PC-3 (cell line): ENCODE measurements at regions not wholly inside any gene's neighbourhood (a gene's known extent, or its start where the extent isn't known, plus 50 kb on each side); places are given as distances from the start of the nearest gene placed in this dataset.

Experiments
- ATAC-seq: fragments of 200-7000 bp; cut with Tn5 transposase; 2 replicates; pipeline ENCODE4 v1.9.1; 2020; ENCODE audit warnings: mild to moderate bottlenecking, moderate library complexity
- BruUV-seq: library from RNA; stranded (reverse); fragments of 400-500 nt; replicated peaks from 2 replicates; lab custom pipeline; 2021; lab: Mats Ljungman, UMichigan
- CTCF ChIA-PET: fragments of 300-600 bp; sonication (Branson Sonifier 250); formaldehyde crosslinking; loops from one replicate; lab custom pipeline; 2022; ENCODE audit warnings: antibody characterized with exemption; lab: Charles Lee
- POLR2A ChIA-PET: fragments of 300-600 bp; sonication (Branson Sonifier 250); formaldehyde crosslinking; loops from one replicate; lab custom pipeline; 2022; ENCODE audit warnings: antibody characterized with exemption; ENCODE audit not compliant: unreplicated experiment; lab: Charles Lee
- DNase-seq: peaks from one replicate; pipeline ENCODE4 v3.0.0-alpha.2; 2015
- H2AFZ ChIP-seq: fragments of 300-600 bp; sonication (generic); 2 replicates; pipeline ENCODE4 v1.6.0; 2016; ENCODE audit warnings: antibody characterized with exemption, low read length
- H3F3A ChIP-seq: fragments of 300-600 bp; sonication (generic); one replicate; pipeline ENCODE4 v1.6.0; 2017; ENCODE audit warnings: antibody characterized with exemption, low read length, control low read depth, mild to moderate bottlenecking; ENCODE audit not compliant: unreplicated experiment
- H3K27ac ChIP-seq: fragments of 300-600 bp; sonication (generic); 2 replicates; pipeline ENCODE4 v1.5.1; 2016; ENCODE audit warnings: mild to moderate bottlenecking, low read length
- H3K27me3 ChIP-seq: fragments of 300-600 bp; sonication (generic); 2 replicates; pipeline ENCODE4 v1.6.1; 2016; ENCODE audit warnings: low read length, mixed read lengths
- H3K36me3 ChIP-seq: fragments of 300-600 bp; sonication (generic); 2 replicates; pipeline ENCODE4 v1.6.1; 2016; ENCODE audit warnings: low read depth, mixed run types, low read length, mixed read lengths
- H3K4me1 ChIP-seq: fragments of 300-600 bp; sonication (generic); 2 replicates; pipeline ENCODE4 v1.5.1; 2016; ENCODE audit warnings: low read length; ENCODE audit not compliant: insufficient read depth
- H3K4me2 ChIP-seq: fragments of 300-600 bp; sonication (generic); 2 replicates; pipeline ENCODE4 v1.6.0; 2016; ENCODE audit warnings: low read length
- H3K4me3 ChIP-seq: fragments of 300-600 bp; sonication (generic); 2 replicates; pipeline ENCODE4 v1.5.1; 2016; ENCODE audit warnings: mild to moderate bottlenecking, low read length, mixed read lengths
- H3K79me2 ChIP-seq: fragments of 300-600 bp; sonication (generic); 2 replicates; pipeline ENCODE4 v1.6.1; 2017; ENCODE audit warnings: low read length, mixed read lengths
- H3K9ac ChIP-seq: fragments of 300-600 bp; sonication (generic); 2 replicates; pipeline ENCODE4 v1.6.0; 2016; ENCODE audit warnings: mild to moderate bottlenecking, low read length
- H3K9me2 ChIP-seq: fragments of 300-600 bp; sonication (generic); replicated peaks from 2 replicates; pipeline ENCODE4 v1.6.1; 2016; ENCODE audit warnings: mixed run types, low read length, mixed read lengths
- H3K9me3 ChIP-seq: fragments of 300-600 bp; sonication (generic); 2 replicates; pipeline ENCODE4 v1.6.1; 2016; ENCODE audit warnings: low read length, mixed read lengths
- H4K20me1 ChIP-seq: fragments of 300-600 bp; sonication (generic); 2 replicates; pipeline ENCODE4 v1.6.1; 2016; ENCODE audit warnings: low read length, mixed read lengths
- CTCF ChIP-seq: fragments of 300-600 bp; sonication (generic); conservative IDR thresholded peaks from 2 replicates; pipeline ENCODE4 v1.5.1; 2017; ENCODE audit warnings: antibody characterized with exemption, low read depth, mild to moderate bottlenecking, low read length
- EZH2 ChIP-seq: fragments of 300-600 bp; sonication (generic); IDR thresholded peaks from one replicate; pipeline ENCODE4 v1.6.1; 2017; ENCODE audit warnings: antibody characterized with exemption, mild to moderate bottlenecking, low read length; ENCODE audit not compliant: unreplicated experiment
- EZH2phosphoT487 ChIP-seq: fragments of 300-600 bp; sonication (generic); IDR thresholded peaks from 2 replicates; pipeline ENCODE4 v1.6.1; 2018; ENCODE audit warnings: mild to moderate bottlenecking, antibody characterized with exemption, low read length, borderline replicate concordance
- intact Hi-C: fragments of 100-400 bp; cut with micrococcal nuclease; formaldehyde crosslinking; loops from 2 replicates; pipeline ENCODE4 v1.9.0; 2023

DNA sequence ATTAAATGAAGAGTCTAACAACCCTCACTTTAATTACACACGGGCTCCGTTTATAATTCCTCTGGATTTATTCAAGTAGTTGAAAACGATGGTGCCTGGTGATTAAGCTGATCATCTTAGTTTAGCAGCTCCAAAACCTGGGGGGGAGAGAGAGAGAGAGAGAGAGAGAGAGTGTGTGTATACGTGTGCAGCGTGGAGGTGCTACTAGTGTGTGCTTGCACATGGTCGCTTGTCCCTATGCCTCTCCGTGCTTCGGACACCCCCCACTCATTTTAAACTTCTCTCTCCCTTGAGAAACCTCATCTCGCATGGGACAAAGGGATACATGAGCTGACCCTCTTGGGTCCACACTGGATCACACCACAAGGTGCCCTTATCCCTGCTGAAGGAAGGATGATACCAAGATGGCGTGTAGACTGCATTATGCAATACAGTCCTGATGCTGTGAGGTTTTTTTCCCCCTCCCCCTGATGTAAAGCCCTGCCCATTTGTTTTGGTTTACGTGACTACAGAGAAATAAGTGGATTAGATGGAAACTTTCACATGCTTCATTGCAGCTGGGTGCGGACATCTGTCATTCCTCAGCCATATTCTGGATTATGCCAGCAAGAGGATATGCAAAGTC, 320.8 kb downstream of the ZNF536 start:
- no peak overlapping the region for H3K4me2 ChIP-seq
- ChIA-PET POLR2A (no interaction called here), CTCF (no interaction called here)
- H3K27ac ChIP-seq, result no peak overlapping the region
- peaks cover 32% of the 10 kb centered on the region for H3K27me3 ChIP-seq
- H3K9me3 ChIP-seq, result no peaks in the 10 kb centered on the region
- H2AFZ ChIP-seq, result no peak overlapping the region
- no peaks in the 10 kb centered on the region for H3K9me2 ChIP-seq
- no peaks in the 10 kb centered on the region for H3K4me1 ChIP-seq
- no peaks in the 10 kb centered on the region for H4K20me1 ChIP-seq
- H3F3A ChIP-seq, result no peaks in the 10 kb centered on the region
- DNase-seq (no peak), ATAC-seq (no peak)
- H3K9ac ChIP-seq, result no peak overlapping the region
- H3K79me2 ChIP-seq, result no peaks in the 10 kb centered on the region
- TF ChIP-seq EZH2phosphoT487 (no peak), EZH2 (no peak), CTCF (no peak)
- intact Hi-C loops, result no loop called here
- H3K4me3 ChIP-seq, result no peak overlapping the region
- H3K36me3 ChIP-seq, result no peaks in the 10 kb centered on the region
- no TSS peak for BruUV-seq

GRCh38 chr19:30692181-30692811, 320.1 kb downstream of the ZNF536 start:
- Histone ChIP-seq H3K4me1 (no peaks in the 10 kb centered on the region), H3K9me3 (no peaks in the 10 kb centered on the region), H3F3A (no peaks in the 10 kb centered on the region), H3K27me3 (peaks cover 32% of the 10 kb centered on the region), H3K4me3 (no peak overlapping the region), H3K9me2 (no peaks in the 10 kb centered on the region), H4K20me1 (no peaks in the 10 kb centered on the region), H3K27ac (no peak overlapping the region), H3K4me2 (no peak overlapping the region), H3K79me2 (no peaks in the 10 kb centered on the region), H2AFZ (no peak overlapping the region), H3K9ac (no peak overlapping the region), H3K36me3 (no peaks in the 10 kb centered on the region)
- no peak for TF ChIP-seq CTCF
- no peak for TF ChIP-seq EZH2phosphoT487
- no peak for TF ChIP-seq EZH2
- no peak for DNase-seq
- no peak for ATAC-seq
- CTCF ChIA-PET, result no interaction called here
- intact Hi-C loops, result no loop called here
- POLR2A ChIA-PET, result no interaction called here
- no TSS peak for BruUV-seq

DNA sequence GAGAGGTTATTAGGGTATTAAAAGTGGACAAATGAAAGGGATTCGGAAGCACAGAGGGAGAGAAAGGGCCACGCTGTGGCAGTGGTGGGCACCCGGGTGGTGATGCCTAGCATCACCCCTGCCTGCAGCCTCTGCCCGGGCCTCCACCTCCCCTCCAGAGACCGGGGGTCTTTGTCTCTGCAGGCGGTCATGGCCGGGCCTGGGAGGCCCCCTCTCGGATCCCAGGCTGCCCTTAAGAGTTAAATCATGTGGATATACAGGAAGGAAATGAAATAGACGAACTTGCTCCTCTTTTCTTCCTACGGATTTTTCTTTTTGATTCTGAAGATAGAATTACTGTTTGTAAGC, 319.6 kb downstream of the ZNF536 start:
- Histone ChIP-seq H3K4me3 (no peak overlapping the region), H3K9ac (no peak overlapping the region), H3K4me1 (no peaks in the 10 kb centered on the region), H4K20me1 (no peaks in the 10 kb centered on the region), H3K36me3 (no peaks in the 10 kb centered on the region), H2AFZ (no peak overlapping the region), H3K9me2 (no peaks in the 10 kb centered on the region), H3K79me2 (no peaks in the 10 kb centered on the region), H3F3A (no peaks in the 10 kb centered on the region), H3K27me3 (peaks cover 32% of the 10 kb centered on the region), H3K4me2 (no peak overlapping the region), H3K27ac (no peak overlapping the region), H3K9me3 (no peaks in the 10 kb centered on the region)
- intact Hi-C loops, result no loop called here
- TF ChIP-seq CTCF (no peak), EZH2 (no peak), EZH2phosphoT487 (no peak)
- CTCF ChIA-PET, result no interaction called here
- ATAC-seq (no peak), DNase-seq (no peak)
- BruUV-seq, result no TSS peak
- POLR2A ChIA-PET, result no interaction called here
